ENCODE measurements at regions not wholly inside any gene's neighbourhood (a gene's known extent, or its start where the extent isn't known, plus 50 kb on each side); places are given as distances from the start of the nearest gene placed in this dataset.
"Not testable (repeated sequence)": the region's sequence is repeated elsewhere in the genome, so short reads cannot be mapped to it uniquely, and the experiment has no call there.

GRCh38 chr7:13724977-13725566, 264.4 kb downstream of the ETV1 start:
- DNase-seq (ENCODE audit: insufficient read length, low spot score) (no peak), FAIRE-seq (no peak)

GRCh38 chr7:13725591-13725990, 263.9 kb downstream of the ETV1 start:
- FAIRE-seq, result no peak

GRCh38 chr7:13727279-13727678, 262.2 kb downstream of the ETV1 start:
- DNase-seq (ENCODE audit: insufficient read length, low spot score), result no peak
- FAIRE-seq, result no peak

More at GRCh38 chr7:13725591-13725990, 263.9 kb downstream of the ETV1 start:
- no peak for DNase-seq (ENCODE audit: insufficient read length, low spot score)

GRCh38 chr7:13727751-13728150, 261.7 kb downstream of the ETV1 start:
- FAIRE-seq (no peak), DNase-seq (ENCODE audit: insufficient read length, low spot score) (no peak)

- FAIRE-seq; DNase-seq (ENCODE audit: insufficient read length, low spot score): not testable (repeated sequence)
Measured at GRCh38 chr7:13728430-13728829, 261.0 kb downstream of the ETV1 start.

GRCh38 chr7:13731643-13732042, 257.8 kb downstream of the ETV1 start:
- FAIRE-seq, result no peak
- DNase-seq (ENCODE audit: insufficient read length, low spot score), result no peak

GRCh38 chr7:13737563-13737962, 251.9 kb downstream of the ETV1 start:
- DNase-seq (ENCODE audit: insufficient read length, low spot score), result no peak
- no peak for FAIRE-seq

- FAIRE-seq (no peak), DNase-seq (ENCODE audit: insufficient read length, low spot score) (no peak)
Measured at GRCh38 chr7:13742126-13742525, 247.3 kb downstream of the ETV1 start.

- DNase-seq (ENCODE audit: insufficient read length, low spot score) (no peak), FAIRE-seq (no peak)
Measured at GRCh38 chr7:13742811-13743210, 246.7 kb downstream of the ETV1 start.

GRCh38 chr7:13743226-13743625, 246.2 kb downstream of the ETV1 start:
- DNase-seq (ENCODE audit: insufficient read length, low spot score), result no peak

GRCh38 chr7:13745530-13745929, 243.9 kb downstream of the ETV1 start:
- no peak for FAIRE-seq
- DNase-seq (ENCODE audit: insufficient read length, low spot score), result no peak

More at GRCh38 chr7:13743226-13743625, 246.2 kb downstream of the ETV1 start:
- FAIRE-seq, result no peak

- FAIRE-seq (no peak), DNase-seq (ENCODE audit: insufficient read length, low spot score) (no peak)
Measured at GRCh38 chr7:13748998-13749397, 240.5 kb downstream of the ETV1 start.

GRCh38 chr7:13749636-13750035, 239.8 kb downstream of the ETV1 start:
- no peak for DNase-seq (ENCODE audit: insufficient read length, low spot score)
- FAIRE-seq, result no peak

GRCh38 chr7:13751766-13752165, 237.7 kb downstream of the ETV1 start:
- DNase-seq (ENCODE audit: insufficient read length, low spot score) (no peak), FAIRE-seq (no peak)

- no peak for FAIRE-seq
Measured at GRCh38 chr7:13757841-13758240, 231.6 kb downstream of the ETV1 start.

GRCh38 chr7:13765853-13766252, 223.6 kb downstream of the ETV1 start:
- FAIRE-seq; DNase-seq (ENCODE audit: insufficient read length, low spot score): not testable (repeated sequence)

More at GRCh38 chr7:13757841-13758240, 231.6 kb downstream of the ETV1 start:
- DNase-seq (ENCODE audit: insufficient read length, low spot score), result no peak

- DNase-seq (ENCODE audit: insufficient read length, low spot score) (no peak), FAIRE-seq (no peak)
Measured at GRCh38 chr7:13770305-13770704, 219.2 kb downstream of the ETV1 start.

- no peak for FAIRE-seq
Measured at GRCh38 chr7:13774976-13775375, 214.5 kb downstream of the ETV1 start.

GRCh38 chr7:13777242-13777641, 212.2 kb downstream of the ETV1 start:
- FAIRE-seq (no peak), DNase-seq (ENCODE audit: insufficient read length, low spot score) (no peak)

More at GRCh38 chr7:13774976-13775375, 214.5 kb downstream of the ETV1 start:
- DNase-seq (ENCODE audit: insufficient read length, low spot score), result no peak

- DNase-seq (ENCODE audit: insufficient read length, low spot score), result no peak
Measured at GRCh38 chr7:13778967-13779366, 210.5 kb downstream of the ETV1 start.

GRCh38 chr7:13790611-13791010, 198.9 kb downstream of the ETV1 start:
- no peak for FAIRE-seq
- no peak for DNase-seq (ENCODE audit: insufficient read length, low spot score)

More at GRCh38 chr7:13778967-13779366, 210.5 kb downstream of the ETV1 start:
- FAIRE-seq, result no peak

GRCh38 chr7:13792208-13792607, 197.3 kb downstream of the ETV1 start:
- DNase-seq (ENCODE audit: insufficient read length, low spot score) (no peak), FAIRE-seq (no peak)

GRCh38 chr7:13793926-13794325, 195.5 kb downstream of the ETV1 start:
- FAIRE-seq (no peak), DNase-seq (ENCODE audit: insufficient read length, low spot score) (no peak)
